ENCODE measurements at regions not wholly inside any gene's neighbourhood (a gene's known extent, or its start where the extent isn't known, plus 50 kb on each side); places are given as distances from the start of the nearest gene placed in this dataset.

GRCh38 chr9:88915916-88916315 lies 75.4 kb upstream of the S1PR3 start:
- no peak for TF ChIP-seq POLR2A (IDR thresholded peaks at IDR 0.05)
- no peak for TF ChIP-seq CTCF (IDR thresholded peaks at IDR 0.05)
- TF ChIP-seq EP300 (IDR thresholded peaks at IDR 0.05) = no peak
- TF ChIP-seq POLR2AphosphoS5 (IDR thresholded peaks at IDR 0.05) = no peak

Measured in gastroesophageal sphincter (tissue), 3 donors.